ENCODE measurements at regions not wholly inside any gene's neighbourhood (a gene's known extent, or its start where the extent isn't known, plus 50 kb on each side); places are given as distances from the start of the nearest gene placed in this dataset.

- Histone ChIP-seq H2AFZ (no peak overlapping the region), H3K4me3 (no peak overlapping the region), H3K36me3 (replicated peaks; ENCODE audit: insufficient read depth, low read depth) (no peaks in the 10 kb centered on the region), H3K27me3 (no peaks in the 10 kb centered on the region), H3K79me2 (no peaks in the 10 kb centered on the region), H4K20me1 (ENCODE audit: insufficient read depth, poor library complexity, severe bottlenecking) (no peaks in the 10 kb centered on the region), H3K4me2 (no peak overlapping the region), H3K4me1 (ENCODE audit: insufficient read depth) (no peaks in the 10 kb centered on the region), H3K27ac (no peak overlapping the region), H3K9me3 (ENCODE audit: low read depth) (no peaks in the 10 kb centered on the region), H3K9me2 (replicated peaks; ENCODE audit: insufficient read depth) (no peaks in the 10 kb centered on the region)
- no peak for TF ChIP-seq EZH2phosphoT487 (IDR thresholded peaks at IDR 0.05; ENCODE audit: low read depth, severe bottlenecking, unreplicated experiment)
- TF ChIP-seq EZH2 (IDR thresholded peaks at IDR 0.05; ENCODE audit: borderline replicate concordance), result no peak
- TF ChIP-seq CTCF (IDR thresholded peaks at IDR 0.05; ENCODE audit: poor library complexity), result no peak
- no peak for DNase-seq (ENCODE audit: low spot score)
- WGBS (ENCODE audit: low lambda C conversion rate, missing lambda C conversion rate), result 55% methylated on average over 8 of the region's 8 CpGs
These were observed 87.6 kb upstream of the CLMN start for GRCh38 chr14:95407354-95407753.

- 69% methylated on average over 5 of the region's 5 CpGs for WGBS (ENCODE audit: low lambda C conversion rate, missing lambda C conversion rate)
- H3K4me1 ChIP-seq (ENCODE audit: insufficient read depth), result no peaks in the 10 kb centered on the region
- H4K20me1 ChIP-seq (ENCODE audit: insufficient read depth, poor library complexity, severe bottlenecking), result no peaks in the 10 kb centered on the region
- no peak overlapping the region for H3K4me2 ChIP-seq
- DNase-seq (ENCODE audit: low spot score), result no peak
- H3K79me2 ChIP-seq, result no peaks in the 10 kb centered on the region
- no peaks in the 10 kb centered on the region for H3K27me3 ChIP-seq
- H3K9me2 ChIP-seq (replicated peaks; ENCODE audit: insufficient read depth), result no peaks in the 10 kb centered on the region
- H3K27ac ChIP-seq, result no peak overlapping the region
- H3K9me3 ChIP-seq (ENCODE audit: low read depth), result no peaks in the 10 kb centered on the region
- TF ChIP-seq EZH2 (IDR thresholded peaks at IDR 0.05; ENCODE audit: borderline replicate concordance) (no peak), CTCF (IDR thresholded peaks at IDR 0.05; ENCODE audit: poor library complexity) (no peak), EZH2phosphoT487 (IDR thresholded peaks at IDR 0.05; ENCODE audit: low read depth, severe bottlenecking, unreplicated experiment) (no peak)
- H2AFZ ChIP-seq, result no peak overlapping the region
- no peaks in the 10 kb centered on the region for H3K36me3 ChIP-seq (replicated peaks; ENCODE audit: insufficient read depth, low read depth)
- no peak overlapping the region for H3K4me3 ChIP-seq
These were observed 87.1 kb upstream of the CLMN start for GRCh38 chr14:95406756-95407277.

- TF ChIP-seq EZH2phosphoT487 (IDR thresholded peaks at IDR 0.05; ENCODE audit: low read depth, severe bottlenecking, unreplicated experiment) (no peak), CTCF (IDR thresholded peaks at IDR 0.05; ENCODE audit: poor library complexity) (no peak), EZH2 (IDR thresholded peaks at IDR 0.05; ENCODE audit: borderline replicate concordance) (no peak)
- no peak overlapping the region for H2AFZ ChIP-seq
- DNase-seq (ENCODE audit: low spot score), result no peak
- H3K79me2 ChIP-seq, result no peaks in the 10 kb centered on the region
- H3K9me3 ChIP-seq (ENCODE audit: low read depth), result no peaks in the 10 kb centered on the region
- no peaks in the 10 kb centered on the region for H3K27me3 ChIP-seq
- no peaks in the 10 kb centered on the region for H3K9me2 ChIP-seq (replicated peaks; ENCODE audit: insufficient read depth)
- no peak overlapping the region for H3K4me2 ChIP-seq
- 64% methylated on average over 7 of the region's 7 CpGs for WGBS (ENCODE audit: low lambda C conversion rate, missing lambda C conversion rate)
- no peak overlapping the region for H3K4me3 ChIP-seq
- H4K20me1 ChIP-seq (ENCODE audit: insufficient read depth, poor library complexity, severe bottlenecking), result no peaks in the 10 kb centered on the region
- no peak overlapping the region for H3K27ac ChIP-seq
- no peaks in the 10 kb centered on the region for H3K4me1 ChIP-seq (ENCODE audit: insufficient read depth)
- H3K36me3 ChIP-seq (replicated peaks; ENCODE audit: insufficient read depth, low read depth), result no peaks in the 10 kb centered on the region
These were observed 84.9 kb upstream of the CLMN start for GRCh38 chr14:95404583-95404982.

GRCh38 chr14:95402578-95402977 is 82.9 kb upstream of the CLMN start:
- Histone ChIP-seq H2AFZ (no peak overlapping the region), H3K79me2 (no peaks in the 10 kb centered on the region), H3K9me2 (replicated peaks; ENCODE audit: insufficient read depth) (no peaks in the 10 kb centered on the region), H3K4me3 (no peak overlapping the region), H3K4me2 (no peak overlapping the region), H3K27ac (no peak overlapping the region), H3K4me1 (ENCODE audit: insufficient read depth) (no peaks in the 10 kb centered on the region), H3K36me3 (replicated peaks; ENCODE audit: insufficient read depth, low read depth) (no peaks in the 10 kb centered on the region), H3K27me3 (no peaks in the 10 kb centered on the region), H4K20me1 (ENCODE audit: insufficient read depth, poor library complexity, severe bottlenecking) (no peaks in the 10 kb centered on the region), H3K9me3 (ENCODE audit: low read depth) (no peaks in the 10 kb centered on the region)
- no peak for DNase-seq (ENCODE audit: low spot score)
- TF ChIP-seq EZH2phosphoT487 (IDR thresholded peaks at IDR 0.05; ENCODE audit: low read depth, severe bottlenecking, unreplicated experiment) (no peak), CTCF (IDR thresholded peaks at IDR 0.05; ENCODE audit: poor library complexity) (no peak), EZH2 (IDR thresholded peaks at IDR 0.05; ENCODE audit: borderline replicate concordance) (no peak)
- WGBS (ENCODE audit: low lambda C conversion rate, missing lambda C conversion rate), result 88% methylated on average over 5 of the region's 5 CpGs
